GM12873 (cell line): ENCODE measurements at regions not wholly inside any gene's neighbourhood (a gene's known extent, or its start where the extent isn't known, plus 50 kb on each side); places are given as distances from the start of the nearest gene placed in this dataset.
A peak's percentile ranks its signal among the peaks of the same experiment; 100 is the strongest.

Source experiments
- CTCF ChIP-seq: IDR thresholded peaks from 2 replicates; pipeline ENCODE4 v1.5.1; 2012; ENCODE audit warnings: low read depth, mild to moderate bottlenecking, moderate library complexity, low read length, control low read depth; ENCODE audit not compliant: insufficient read depth; ENCODE audit errors: missing control alignments

GRCh38 chr6:27753668-27754407 lies 158.4 kb downstream of the OR2B2 start:
- TF ChIP-seq CTCF, result peak; percentile 22

- TF ChIP-seq CTCF, result peak; percentile 75
Observed at GRCh38 chr6:27752038-27752885, 159.9 kb downstream of the OR2B2 start.

- TF ChIP-seq CTCF, result no peak
Observed at GRCh38 chr6:27748661-27749060, 163.5 kb downstream of the OR2B2 start.

GRCh38 chr6:27747637-27748036 lies 164.6 kb downstream of the OR2B2 start:
- TF ChIP-seq CTCF, result no peak

GRCh38 chr6:27743787-27744186 lies 168.4 kb downstream of the OR2B2 start:
- TF ChIP-seq CTCF, result no peak

GRCh38 chr6:27742833-27743573 lies 169.2 kb downstream of the OR2B2 start:
- TF ChIP-seq CTCF, result no peak

GRCh38 chr6:27736686-27737085 lies 175.5 kb downstream of the OR2B2 start:
- TF ChIP-seq CTCF, result no peak
